Activated CD4-positive, alpha-beta T cell treated with anti-CD3 and anti-CD28 coated beads for 24 hours (primary cell): ENCODE measurements at regions not wholly inside any gene's neighbourhood (a gene's known extent, or its start where the extent isn't known, plus 50 kb on each side); places are given as distances from the start of the nearest gene placed in this dataset.

Source experiments
- DNase-seq, 2 donors: peaks; one replicate each; pipeline ENCODE4 v3.0.0-alpha.2; 2020; ENCODE audit warnings: low read depth in 2 of 2

DNA sequence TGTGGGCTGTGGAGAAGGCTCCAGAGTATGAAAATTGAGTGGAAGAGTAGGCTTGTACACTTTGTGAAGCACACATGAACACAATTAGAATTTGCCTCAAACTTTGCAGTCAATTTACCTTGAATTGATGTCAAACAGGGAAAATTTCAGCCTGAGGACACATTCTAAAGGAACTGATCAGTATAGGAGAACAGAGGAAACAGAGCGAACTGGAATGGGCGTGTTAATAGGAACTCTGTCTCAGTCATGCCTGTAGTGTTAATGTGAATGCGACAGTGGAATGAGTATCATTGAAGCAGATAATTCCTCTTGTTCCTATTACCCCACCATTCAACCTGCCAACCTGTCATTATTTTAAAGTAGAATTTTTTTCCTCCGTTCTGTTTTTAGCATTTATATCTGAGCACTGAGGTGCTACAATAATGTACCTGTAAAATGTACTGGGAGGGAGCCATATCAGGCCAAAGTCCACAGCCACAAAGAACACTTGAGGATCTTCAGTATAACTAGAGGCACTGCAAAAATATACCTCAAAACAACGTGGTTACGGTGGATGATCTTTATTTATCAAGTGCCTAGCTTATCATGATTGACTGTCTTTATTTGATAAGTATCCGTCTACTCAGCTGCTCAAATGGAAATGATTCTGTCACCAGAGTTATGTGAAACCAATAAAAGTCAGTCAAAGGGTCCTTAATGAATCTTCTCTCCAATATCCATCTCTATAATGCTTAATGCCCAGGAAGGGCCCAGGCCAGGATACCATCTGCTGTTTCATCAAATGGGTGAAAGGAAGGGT lies 125.3 kb upstream of the STMND1 start:
- no peak for DNase-seq

DNA sequence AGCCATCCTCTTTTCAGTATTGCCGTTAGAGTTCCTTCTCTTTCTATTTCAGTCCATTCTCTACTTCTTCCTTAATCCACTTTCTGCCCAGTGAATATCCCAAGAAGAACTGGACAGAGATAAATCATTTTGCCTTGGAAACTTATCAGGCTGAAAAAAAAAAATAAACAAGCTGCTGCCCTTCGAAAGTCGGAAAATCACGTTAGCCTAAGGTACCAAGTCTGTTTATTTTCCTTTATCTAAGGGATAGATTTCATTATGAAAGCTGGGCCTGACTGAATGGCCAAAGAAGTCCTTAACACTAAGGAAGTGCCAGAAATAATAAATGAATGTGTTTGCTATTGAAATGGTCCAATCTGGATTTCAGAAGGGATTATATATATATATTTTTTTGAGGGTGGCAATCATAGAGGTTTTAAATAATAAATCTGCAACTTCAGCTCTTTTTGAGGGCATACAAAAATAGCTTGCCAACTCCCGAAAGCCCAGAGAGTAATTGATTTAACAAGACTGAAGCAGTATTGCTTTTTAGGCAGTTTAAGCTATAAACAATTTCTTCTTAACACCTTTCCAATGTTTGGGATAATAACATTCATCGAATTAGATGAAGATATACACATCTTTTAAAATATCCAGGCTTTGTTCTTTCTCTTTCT lies 127.0 kb upstream of the STMND1 start:
- no peak for DNase-seq

DNA sequence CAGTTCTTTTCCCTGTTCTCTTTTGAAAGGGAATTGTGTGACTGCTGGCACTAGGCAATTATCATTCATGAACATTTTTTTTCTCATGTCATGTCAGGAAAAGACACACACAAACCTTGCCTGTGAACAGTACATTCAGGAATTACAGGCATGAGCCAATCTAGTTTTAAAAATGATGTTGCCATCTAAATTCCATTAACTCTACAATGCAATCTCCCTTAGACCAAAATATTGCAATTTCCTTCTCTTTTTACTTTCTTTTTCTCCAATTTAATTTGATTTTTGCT lies 127.5 kb upstream of the STMND1 start:
- no peak for DNase-seq

- no peak for DNase-seq
Measured at GRCh38 chr6:16973545-16974386, 128.1 kb upstream of the STMND1 start.

DNA sequence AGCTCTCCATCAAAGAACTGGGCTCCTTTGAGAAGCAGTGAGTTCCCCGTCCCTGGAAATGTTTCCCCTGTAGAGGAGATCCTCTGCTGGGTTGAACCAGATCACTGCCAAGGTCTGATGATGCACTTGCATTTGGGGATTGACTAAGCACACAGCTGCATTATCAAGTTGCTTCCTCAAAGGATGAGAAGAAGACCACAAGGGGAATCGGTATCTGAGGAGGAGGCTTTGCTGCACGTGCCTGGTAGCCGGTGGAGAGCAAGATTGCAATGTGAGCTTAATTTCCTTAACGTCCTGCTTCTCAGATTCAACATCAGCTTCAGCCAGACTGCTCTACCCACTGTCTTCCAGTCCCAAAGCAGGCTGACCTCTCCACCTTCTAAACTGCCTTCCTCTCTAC lies 128.8 kb upstream of the STMND1 start:
- no peak for DNase-seq

GRCh38 chr6:16972535-16972934 lies 129.3 kb upstream of the STMND1 start:
- no peak for DNase-seq

- no peak for DNase-seq
Measured at GRCh38 chr6:16969699-16970655, 131.9 kb upstream of the STMND1 start.

- DNase-seq: no peak
Measured at GRCh38 chr6:16968101-16968500, 133.7 kb upstream of the STMND1 start.

- no peak for DNase-seq
Measured at GRCh38 chr6:16967470-16967817, 134.4 kb upstream of the STMND1 start.

- DNase-seq: no peak
Measured at GRCh38 chr6:16966791-16967469, 134.9 kb upstream of the STMND1 start.

GRCh38 chr6:16965689-16966088 lies 136.2 kb upstream of the STMND1 start:
- no peak for DNase-seq

- peak; percentile 46 to 61 for DNase-seq
Measured at GRCh38 chr6:16964553-16965499, 137.0 kb upstream of the STMND1 start.

GRCh38 chr6:16961577-16961976 lies 140.3 kb upstream of the STMND1 start:
- DNase-seq: no peak

- DNase-seq: no peak
Measured at GRCh38 chr6:16959789-16960188, 142.1 kb upstream of the STMND1 start.

- DNase-seq: no peak
Measured at GRCh38 chr6:16956361-16956760, 145.5 kb upstream of the STMND1 start.

- no peak for DNase-seq
Measured at GRCh38 chr6:16955899-16956298, 146.0 kb upstream of the STMND1 start.

DNA sequence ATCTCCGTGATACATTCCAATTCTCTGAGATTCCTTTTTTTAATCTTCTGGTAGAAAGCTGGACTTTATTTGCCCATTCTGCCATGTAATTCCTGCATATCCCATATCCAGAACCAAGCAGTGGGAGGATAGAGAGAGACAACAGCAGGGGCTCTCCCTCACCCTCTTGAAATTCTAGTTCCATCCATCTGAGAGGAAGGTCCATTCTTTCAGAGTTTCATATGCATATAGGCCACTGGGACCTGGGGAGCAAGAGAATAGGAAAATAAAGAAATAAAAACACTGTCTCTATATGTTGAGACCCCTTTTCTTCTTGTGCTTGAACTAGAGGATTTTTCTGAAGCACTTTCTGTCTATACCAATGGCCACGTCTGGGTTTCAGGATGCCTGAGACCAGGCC lies 147.9 kb upstream of the STMND1 start:
- DNase-seq: no peak

DNA sequence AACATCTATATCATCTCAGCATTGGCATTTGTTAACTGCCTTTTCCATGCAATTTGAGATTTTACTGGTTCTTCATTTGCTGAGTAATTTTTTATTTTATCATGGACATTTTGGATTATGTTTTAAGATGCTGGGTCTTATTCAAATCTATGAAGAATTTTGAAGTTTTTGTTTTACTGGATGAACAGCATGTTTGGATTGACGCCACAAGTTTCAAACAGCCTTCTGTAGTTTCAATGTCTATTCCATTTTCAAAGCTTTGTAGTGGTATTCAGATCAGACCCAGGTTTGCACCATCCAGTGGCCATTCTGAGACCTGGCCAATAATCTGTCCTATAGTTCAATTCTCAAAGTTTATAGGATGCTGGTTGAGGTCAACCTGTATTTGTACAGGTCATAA lies 148.4 kb upstream of the STMND1 start:
- no peak for DNase-seq

GRCh38 chr6:16950825-16951495 lies 150.9 kb upstream of the STMND1 start:
- no peak for DNase-seq
